ENCODE measurements at regions not wholly inside any gene's neighbourhood (a gene's known extent, or its start where the extent isn't known, plus 50 kb on each side); places are given as distances from the start of the nearest gene placed in this dataset.

DNA sequence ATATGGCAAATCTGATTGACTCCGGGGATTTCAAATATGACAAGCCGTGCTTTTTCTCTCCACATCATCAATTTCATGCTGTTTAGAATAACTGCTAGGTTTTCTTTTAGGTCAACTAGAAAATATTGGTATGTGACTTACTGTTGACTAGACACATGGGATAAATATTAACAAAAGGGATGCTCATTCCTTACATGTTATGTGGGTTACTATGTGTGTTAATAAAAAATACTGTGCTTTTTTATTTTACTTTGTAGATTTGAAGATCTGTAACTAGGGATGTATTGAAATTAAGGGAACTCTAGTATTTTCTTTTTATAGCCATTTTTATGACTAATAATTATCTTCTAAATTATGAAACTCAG is 264.6 kb upstream of the COL8A1 start:
- Histone ChIP-seq H3K9me3 (no peaks in the 10 kb centered on the region), H3K36me3 (no peaks in the 10 kb centered on the region), H3K4me1 (no peaks in the 10 kb centered on the region), H3K27me3 (no peaks in the 10 kb centered on the region), H3K4me3 (no peak overlapping the region), H3K27ac (no peak overlapping the region)
- no peak for DNase-seq
- 82 to 89% methylated on average over 2 of the region's 2 CpGs for WGBS, 2 donors
- TF ChIP-seq POLR2A (IDR thresholded peaks at IDR 0.05) = no peak
- intact Hi-C loops (cut with DNase I) = no loop called here

DNA sequence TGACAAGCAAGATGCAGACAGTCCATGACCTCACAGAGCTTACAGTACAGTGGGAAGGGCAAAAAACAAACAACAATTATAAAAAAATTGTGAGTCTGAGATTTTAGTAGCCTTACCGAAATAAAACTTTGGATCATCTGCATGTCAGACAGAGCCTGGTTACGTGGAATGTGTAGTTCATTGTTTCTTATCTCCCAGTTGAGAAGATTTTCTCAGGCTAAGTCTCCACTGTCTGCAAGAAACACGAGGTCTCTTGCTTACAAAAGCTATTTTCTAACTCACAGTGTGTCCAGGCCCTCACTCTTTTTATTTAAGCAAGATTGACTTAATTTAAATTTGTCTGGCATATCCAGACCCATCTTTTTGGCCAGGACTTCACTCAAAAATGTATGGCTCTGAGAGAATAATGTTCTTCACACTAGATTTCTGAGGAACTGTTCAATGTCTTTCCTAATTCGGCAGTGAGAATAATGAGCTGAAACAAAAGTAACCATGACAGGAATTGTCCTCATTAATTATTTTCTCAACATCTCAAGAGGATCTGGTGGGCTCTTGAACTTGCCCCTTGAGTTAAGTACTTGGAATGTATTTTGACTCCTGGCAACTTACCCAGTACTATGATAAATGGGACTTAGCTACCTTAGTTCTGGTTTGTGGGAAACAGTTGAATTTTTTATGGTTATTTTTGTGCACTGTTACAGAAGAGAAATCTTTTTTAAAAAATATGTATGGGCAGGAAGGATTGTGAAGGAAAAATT is 265.1 kb upstream of the COL8A1 start:
- Histone ChIP-seq H3K27me3 (no peaks in the 10 kb centered on the region), H3K36me3 (no peaks in the 10 kb centered on the region), H3K4me3 (no peak overlapping the region), H3K4me1 (no peaks in the 10 kb centered on the region), H3K9me3 (no peaks in the 10 kb centered on the region), H3K27ac (no peak overlapping the region)
- no peak for DNase-seq
- TF ChIP-seq, protein P1, sequence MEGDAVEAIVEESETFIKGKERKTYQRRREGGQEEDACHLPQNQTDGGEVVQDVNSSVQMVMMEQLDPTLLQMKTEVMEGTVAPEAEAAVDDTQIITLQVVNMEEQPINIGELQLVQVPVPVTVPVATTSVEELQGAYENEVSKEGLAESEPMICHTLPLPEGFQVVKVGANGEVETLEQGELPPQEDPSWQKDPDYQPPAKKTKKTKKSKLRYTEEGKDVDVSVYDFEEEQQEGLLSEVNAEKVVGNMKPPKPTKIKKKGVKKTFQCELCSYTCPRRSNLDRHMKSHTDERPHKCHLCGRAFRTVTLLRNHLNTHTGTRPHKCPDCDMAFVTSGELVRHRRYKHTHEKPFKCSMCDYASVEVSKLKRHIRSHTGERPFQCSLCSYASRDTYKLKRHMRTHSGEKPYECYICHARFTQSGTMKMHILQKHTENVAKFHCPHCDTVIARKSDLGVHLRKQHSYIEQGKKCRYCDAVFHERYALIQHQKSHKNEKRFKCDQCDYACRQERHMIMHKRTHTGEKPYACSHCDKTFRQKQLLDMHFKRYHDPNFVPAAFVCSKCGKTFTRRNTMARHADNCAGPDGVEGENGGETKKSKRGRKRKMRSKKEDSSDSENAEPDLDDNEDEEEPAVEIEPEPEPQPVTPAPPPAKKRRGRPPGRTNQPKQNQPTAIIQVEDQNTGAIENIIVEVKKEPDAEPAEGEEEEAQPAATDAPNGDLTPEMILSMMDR (IDR thresholded peaks at IDR 0.05) = no peak
- TF ChIP-seq POLR2AphosphoS5 (IDR thresholded peaks at IDR 0.05) (no peak), POLR2A (IDR thresholded peaks at IDR 0.05) (no peak), EP300 (IDR thresholded peaks at IDR 0.05) (no peak)
- intact Hi-C loops (cut with DNase I) = no loop called here
- 66% methylated on average over 4 of the region's 4 CpGs for WGBS, 2 donors

DNA sequence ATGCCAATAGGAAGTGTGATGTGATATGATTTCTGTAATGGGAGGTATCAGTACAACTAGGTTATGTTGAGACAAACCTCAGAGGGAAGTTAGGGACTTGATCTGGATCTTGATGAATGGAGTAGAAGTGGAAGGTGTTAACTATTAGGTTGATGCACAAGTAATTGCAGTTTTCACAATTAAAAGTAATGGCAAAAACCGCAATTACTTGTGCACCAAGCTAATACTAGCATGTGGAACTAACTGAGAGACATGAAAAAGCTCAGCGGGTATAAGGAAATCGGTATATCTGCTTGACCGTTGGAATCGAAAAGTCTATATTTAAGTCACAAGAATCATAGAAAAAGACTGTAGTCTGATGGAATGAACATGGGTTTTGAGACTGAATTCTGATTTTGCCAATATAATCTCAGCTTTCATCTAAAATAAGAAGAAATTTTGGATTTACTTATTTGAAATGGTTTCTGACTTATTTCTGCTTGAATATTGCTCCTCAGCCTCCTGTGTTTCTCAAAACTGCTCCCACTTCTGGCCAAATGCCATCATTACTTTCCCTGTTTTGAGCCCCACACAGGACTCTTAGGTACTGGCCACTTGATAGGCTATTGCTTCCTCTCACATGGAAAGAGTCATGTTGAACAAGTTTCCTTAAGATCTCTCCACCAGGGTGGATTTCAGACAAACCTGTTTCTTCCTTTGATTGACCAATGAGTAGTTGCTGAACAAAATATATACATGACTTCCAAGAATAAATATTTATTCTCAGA is 271.5 kb upstream of the COL8A1 start:
- WGBS, 2 donors = 78 to 79% methylated on average over 5 of the region's 5 CpGs
- intact Hi-C loops (cut with DNase I) = no loop called here
- H3K27ac ChIP-seq = no peak overlapping the region

DNA sequence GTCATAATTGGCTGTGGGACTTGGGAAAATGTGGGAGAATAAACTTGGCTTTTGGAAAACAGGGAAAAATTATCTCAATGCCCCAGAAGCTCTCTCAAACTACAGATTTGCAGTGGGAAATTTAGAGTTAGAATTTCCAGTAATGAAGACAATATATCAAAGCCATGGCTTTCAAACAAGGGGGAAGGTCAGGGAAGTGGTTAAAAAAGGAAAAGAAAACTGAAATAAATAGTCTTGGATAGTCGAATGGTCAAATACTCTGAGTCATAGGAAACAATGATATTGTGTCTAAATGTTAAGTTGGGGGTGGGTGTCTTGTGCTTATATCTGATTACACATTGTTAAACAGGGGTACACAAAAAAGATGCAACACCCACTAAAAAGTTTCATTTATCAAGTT is 272.4 kb upstream of the COL8A1 start:
- Histone ChIP-seq H3K36me3 (no peaks in the 10 kb centered on the region), H3K9me3 (no peaks in the 10 kb centered on the region), H3K4me1 (no peaks in the 10 kb centered on the region), H3K4me3 (no peak overlapping the region), H3K27me3 (no peaks in the 10 kb centered on the region), H3K27ac (no peak overlapping the region)
- TF ChIP-seq EP300 (IDR thresholded peaks at IDR 0.05) = no peak
- TF ChIP-seq POLR2AphosphoS5 (IDR thresholded peaks at IDR 0.05) = no peak
- TF ChIP-seq POLR2A (IDR thresholded peaks at IDR 0.05) = no peak
- TF ChIP-seq, protein P1 (IDR thresholded peaks at IDR 0.05) = no peak
- DNase-seq = no peak
- 35 to 38% methylated on average over 1 of the region's 1 CpG for WGBS, 2 donors
- intact Hi-C loops (cut with DNase I) = no loop called here

More for the DNA sequence above, 271.5 kb upstream of the COL8A1 start:
- no peak for DNase-seq
- H3K4me3 ChIP-seq = no peak overlapping the region
- TF ChIP-seq EP300 (IDR thresholded peaks at IDR 0.05) = no peak
- TF ChIP-seq POLR2AphosphoS5 (IDR thresholded peaks at IDR 0.05) = no peak
- TF ChIP-seq, protein P1 (IDR thresholded peaks at IDR 0.05) = no peak
- no peak for TF ChIP-seq POLR2A (IDR thresholded peaks at IDR 0.05)
- no peaks in the 10 kb centered on the region for H3K4me1 ChIP-seq
- no peaks in the 10 kb centered on the region for H3K36me3 ChIP-seq
- H3K27me3 ChIP-seq = no peaks in the 10 kb centered on the region
- H3K9me3 ChIP-seq = no peaks in the 10 kb centered on the region

DNA sequence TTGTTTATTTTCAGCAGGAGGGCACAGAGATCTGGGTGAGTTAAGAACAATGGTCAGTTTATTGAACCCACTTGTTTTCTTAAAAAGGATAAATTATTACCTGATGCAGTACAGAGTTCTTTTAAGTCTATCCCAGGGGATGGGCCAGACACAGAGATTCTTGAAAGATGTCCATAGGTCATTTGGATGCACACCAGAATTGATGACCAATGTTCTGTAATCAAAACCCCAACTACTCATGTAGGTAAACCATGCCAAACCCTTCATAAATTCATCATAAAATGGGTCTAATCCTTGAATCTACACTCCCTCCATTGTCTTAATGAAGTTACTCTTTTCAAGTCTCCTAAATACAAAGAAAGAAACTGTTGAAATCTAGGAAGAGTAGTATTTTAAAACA is 273.0 kb upstream of the COL8A1 start:
- H3K9me3 ChIP-seq = no peaks in the 10 kb centered on the region
- intact Hi-C loops (cut with DNase I) = no loop called here
- no peak for DNase-seq
- no peaks in the 10 kb centered on the region for H3K36me3 ChIP-seq
- TF ChIP-seq, protein P1 (IDR thresholded peaks at IDR 0.05) = no peak
- TF ChIP-seq EP300 (IDR thresholded peaks at IDR 0.05) (no peak), POLR2AphosphoS5 (IDR thresholded peaks at IDR 0.05) (no peak), POLR2A (IDR thresholded peaks at IDR 0.05) (no peak)
- H3K4me3 ChIP-seq = no peak overlapping the region
- H3K27ac ChIP-seq = no peak overlapping the region
- no peaks in the 10 kb centered on the region for H3K27me3 ChIP-seq
- no peaks in the 10 kb centered on the region for H3K4me1 ChIP-seq

Measured in sigmoid colon (tissue), 6 donors.